Left kidney (tissue), 1 donor: ENCODE measurements at regions not wholly inside any gene's neighbourhood (a gene's known extent, or its start where the extent isn't known, plus 50 kb on each side); places are given as distances from the start of the nearest gene placed in this dataset.
"Not testable (repeated sequence)": the region's sequence is repeated elsewhere in the genome, so short reads cannot be mapped to it uniquely, and the experiment has no call there.

Experiments
- DNase-seq: peaks from one replicate; pipeline ENCODE4 v3.0.0-alpha.2; 2013

DNA sequence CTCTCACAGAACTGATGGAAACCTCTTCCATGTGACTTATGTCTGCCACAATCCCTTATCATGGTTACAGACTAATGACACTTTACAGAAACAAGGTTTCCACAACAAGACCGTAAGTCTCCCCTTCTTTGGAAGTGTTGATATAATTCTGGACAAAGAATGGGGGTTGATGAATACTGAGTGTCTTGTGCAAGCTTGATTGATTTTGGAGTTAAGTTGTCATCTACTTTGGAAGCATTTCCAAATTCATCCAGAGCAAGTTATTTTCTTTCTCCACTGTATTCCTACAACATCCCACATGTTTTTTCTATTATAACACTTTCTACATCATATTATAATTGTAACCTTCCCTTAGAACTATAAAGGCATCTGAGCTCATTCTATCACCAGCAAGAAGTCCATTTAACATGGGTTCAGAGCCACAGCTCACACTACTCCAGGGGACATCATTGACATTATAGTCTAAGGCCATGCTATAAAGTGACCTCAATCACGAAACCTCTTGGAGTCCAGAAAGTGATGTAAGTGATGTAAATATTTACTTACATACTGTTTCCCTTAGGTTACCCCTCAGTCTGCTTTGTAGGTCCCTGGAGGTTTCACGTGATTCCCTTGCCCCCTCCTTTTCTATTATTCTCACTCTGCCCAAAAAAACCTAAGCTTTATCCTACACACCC lies 125.7 kb upstream of the PBX1 start:
- no peak for DNase-seq

- no peak for DNase-seq
Observed at GRCh38 chr1:164433818-164434170, 125.2 kb upstream of the PBX1 start.

DNA sequence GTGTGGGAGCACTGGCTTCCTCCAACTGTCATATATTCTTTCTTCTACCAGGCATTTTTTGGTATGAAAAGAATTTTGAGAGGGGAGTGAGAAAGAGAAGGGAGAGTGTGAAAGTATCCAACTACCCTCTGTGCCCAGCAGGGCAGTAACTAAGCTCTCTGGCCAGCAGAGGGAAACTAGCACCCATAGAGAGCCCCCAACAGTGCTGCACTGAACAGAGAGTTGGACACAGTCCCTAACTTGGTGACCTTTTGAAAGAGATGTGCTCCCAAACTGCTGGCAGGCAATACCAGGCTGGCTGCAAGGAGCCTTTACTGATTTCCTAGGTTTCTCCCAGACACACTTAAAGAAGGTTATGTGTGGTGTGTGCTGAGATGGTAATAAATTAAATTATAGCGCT lies 118.8 kb upstream of the PBX1 start:
- peak; percentile 6 for DNase-seq

- DNase-seq: no peak
Observed at GRCh38 chr1:164443166-164443565, 115.8 kb upstream of the PBX1 start.

GRCh38 chr1:164443836-164444235 lies 115.1 kb upstream of the PBX1 start:
- no peak for DNase-seq

DNA sequence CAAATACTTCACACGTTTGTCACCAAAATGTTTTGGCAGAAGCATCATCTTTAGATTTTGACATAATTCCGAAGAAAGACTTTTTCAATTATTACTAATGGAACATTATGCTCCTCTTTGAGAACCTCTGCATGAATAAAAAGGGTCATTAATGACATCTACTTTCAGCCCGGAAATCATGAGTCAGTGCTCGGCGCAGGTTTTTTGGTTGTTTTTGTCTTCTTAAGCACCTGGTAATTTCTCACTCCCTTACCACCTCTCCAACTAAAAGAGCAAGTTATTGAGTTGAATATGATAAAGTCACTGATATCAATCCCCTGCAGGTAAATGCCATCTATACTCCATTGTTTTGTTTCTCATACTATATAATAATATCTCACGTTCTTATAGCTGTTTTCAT lies 113.0 kb upstream of the PBX1 start:
- DNase-seq: no peak

DNA sequence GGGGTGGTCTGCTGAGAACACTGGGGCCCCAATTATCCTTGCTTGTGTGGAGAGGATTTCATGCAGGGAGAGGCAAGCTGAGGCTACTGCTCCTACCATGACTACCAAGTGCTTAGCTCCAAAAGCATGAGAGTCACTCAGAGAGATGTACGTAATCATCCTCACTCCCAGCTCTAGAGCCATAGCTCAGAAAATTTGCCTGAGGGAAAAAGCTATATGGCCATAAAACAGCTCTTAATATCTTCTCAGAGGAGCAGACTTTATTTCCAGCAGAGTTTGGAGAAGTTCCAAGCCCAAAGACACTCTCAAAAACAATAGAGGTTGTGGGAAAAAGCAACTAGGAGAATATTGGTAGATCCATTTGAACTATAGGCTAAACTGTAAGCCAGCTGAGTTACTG lies 106.4 kb upstream of the PBX1 start:
- DNase-seq: no peak

DNA sequence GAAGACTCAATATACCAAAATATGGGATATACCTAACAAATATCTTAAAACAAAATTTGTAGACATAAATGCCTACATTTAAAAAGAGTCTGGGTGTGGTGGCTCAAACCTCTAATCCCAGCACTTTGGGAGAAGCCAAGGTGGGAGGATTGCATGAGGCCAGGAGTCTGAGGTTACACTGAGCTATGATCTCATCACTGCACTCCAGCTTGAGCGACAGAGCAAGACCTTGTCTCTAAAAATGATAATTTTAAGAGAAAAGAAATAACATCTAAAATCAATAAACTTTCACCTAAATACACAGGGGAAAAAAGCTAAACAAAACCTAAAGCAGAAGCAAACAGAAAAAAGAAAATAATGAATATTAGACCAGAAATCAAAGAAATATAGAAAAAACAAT lies 102.7 kb upstream of the PBX1 start:
- no peak for DNase-seq

- DNase-seq: not testable (repeated sequence)
Observed at GRCh38 chr1:164459176-164459575, 99.8 kb upstream of the PBX1 start.

DNA sequence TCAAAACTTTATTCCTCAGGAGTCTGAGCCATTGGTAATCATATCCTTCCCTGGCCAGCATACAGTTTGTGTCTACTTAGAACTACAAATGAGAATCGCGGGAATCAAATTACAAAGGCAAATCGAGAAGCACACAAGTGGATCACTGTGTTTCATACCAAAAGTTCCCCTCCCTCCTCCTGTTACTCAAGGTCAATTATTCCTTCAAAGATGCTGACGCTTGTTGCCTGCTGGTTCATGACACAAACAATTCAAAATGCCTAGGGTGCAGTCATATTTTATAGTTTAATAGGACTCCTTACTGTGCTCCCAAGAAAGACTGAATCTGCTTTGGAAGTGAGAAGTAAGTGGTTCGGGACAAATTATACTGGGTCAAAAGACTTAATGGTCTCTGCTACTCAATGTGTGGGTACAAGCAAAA lies 93.0 kb upstream of the PBX1 start:
- no peak for DNase-seq

DNA sequence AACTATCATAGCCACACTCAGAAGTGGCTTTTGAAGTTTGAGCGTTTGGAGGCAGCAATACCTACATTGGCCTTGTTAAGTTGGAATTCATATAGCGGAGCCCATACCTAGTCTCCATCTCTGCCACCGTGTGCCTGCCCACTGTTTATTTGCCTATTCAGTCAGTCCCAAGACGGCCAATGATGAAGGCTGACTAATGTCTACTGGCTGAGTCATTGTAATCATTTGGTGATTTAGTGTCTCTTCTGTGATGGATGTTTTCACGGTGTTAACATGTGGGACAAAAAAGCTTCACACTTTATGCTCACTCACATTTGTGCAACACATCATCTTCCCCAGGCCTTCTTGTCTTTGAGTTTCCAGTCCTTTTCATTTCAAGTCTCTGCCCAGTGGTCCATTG lies 92.6 kb upstream of the PBX1 start:
- DNase-seq: no peak

GRCh38 chr1:164470996-164471395 lies 88.0 kb upstream of the PBX1 start:
- no peak for DNase-seq

DNA sequence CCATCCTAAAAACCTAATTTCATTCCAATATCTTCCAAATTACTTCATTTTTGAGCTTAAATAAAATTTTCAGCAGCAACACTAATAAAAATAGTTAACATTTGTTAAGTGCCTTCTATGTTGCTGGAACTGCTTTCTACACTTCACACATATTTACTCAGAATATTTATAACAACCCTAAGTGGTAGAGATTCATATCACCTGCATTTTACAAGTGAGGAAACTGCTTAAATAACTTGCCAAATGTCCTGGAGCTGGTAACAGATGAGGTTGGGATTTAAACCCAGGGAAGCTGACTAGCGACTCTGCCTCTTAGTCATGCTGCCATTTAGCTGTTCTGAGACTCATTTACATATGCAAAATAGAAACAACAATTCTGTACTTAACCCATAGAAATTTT lies 86.1 kb upstream of the PBX1 start:
- no peak for DNase-seq

DNA sequence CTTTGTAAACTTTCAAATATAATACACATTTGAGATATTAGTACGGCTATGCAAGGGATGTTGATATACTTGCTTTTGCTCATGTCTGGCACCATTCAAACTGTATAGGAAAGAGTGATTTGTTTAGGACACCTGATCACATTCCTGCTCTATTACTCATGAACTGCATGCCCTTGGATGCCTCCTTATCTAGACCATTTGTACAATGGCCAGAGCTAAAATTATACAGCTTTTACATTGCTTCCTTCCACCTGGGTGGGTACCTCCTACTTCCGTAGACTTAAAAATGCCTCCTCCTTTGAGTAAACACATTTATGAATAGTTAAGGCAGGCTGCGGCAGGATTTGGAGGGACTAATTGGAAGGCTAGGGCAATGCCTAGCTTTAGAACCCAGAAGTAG lies 85.4 kb upstream of the PBX1 start:
- DNase-seq: no peak

- no peak for DNase-seq
Observed at GRCh38 chr1:164475834-164476233, 83.2 kb upstream of the PBX1 start.

- DNase-seq: no peak
Observed at GRCh38 chr1:164477343-164477742, 81.6 kb upstream of the PBX1 start.

GRCh38 chr1:164479242-164479641 lies 79.7 kb upstream of the PBX1 start:
- no peak for DNase-seq

DNA sequence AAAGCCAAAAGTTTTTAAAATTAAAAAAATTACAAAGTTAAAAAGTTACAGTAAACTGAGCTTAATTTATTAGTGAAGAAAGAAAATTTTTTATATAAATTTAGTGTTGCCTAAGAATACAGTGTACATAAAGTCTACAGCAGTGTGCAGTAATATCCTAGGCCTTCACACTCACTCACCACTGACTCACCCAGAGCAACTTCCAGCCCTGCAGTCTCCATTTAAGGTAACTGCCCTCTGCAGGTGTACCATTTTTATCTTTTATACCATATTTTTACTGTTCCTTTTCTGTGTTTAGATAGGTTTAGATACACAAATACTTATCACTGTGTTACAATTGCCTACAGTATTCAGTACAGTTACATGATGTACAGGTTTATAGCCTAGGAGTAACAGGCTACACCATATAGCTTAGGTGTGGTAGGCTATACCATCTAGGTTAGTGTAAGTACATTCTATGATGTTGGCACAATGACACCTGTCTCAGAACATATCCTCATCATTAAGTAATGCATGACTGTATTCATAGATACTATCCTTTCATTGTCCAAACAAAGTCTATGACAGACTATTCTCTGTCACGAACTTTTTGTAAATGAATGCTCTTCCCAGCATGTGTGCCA lies 78.6 kb upstream of the PBX1 start:
- no peak for DNase-seq

DNA sequence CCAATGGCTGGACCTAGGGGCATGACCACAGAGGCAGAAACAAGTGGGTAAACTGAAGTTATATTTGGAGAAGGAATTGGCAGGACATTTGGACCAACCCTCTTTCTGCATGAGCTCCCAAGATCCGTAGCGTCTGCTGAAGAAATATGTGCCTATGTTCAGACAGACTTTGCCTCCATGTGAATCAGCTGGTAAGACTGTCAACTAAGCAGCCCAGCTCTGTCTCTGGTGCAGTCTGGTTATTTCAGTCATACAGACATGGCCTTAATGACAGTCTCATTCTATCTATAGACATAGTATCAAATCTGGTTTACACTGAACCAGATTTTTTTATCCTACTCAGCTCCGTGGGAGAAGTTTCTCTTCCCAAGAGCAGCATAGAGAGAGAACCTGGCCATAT lies 63.1 kb upstream of the PBX1 start:
- no peak for DNase-seq

DNA sequence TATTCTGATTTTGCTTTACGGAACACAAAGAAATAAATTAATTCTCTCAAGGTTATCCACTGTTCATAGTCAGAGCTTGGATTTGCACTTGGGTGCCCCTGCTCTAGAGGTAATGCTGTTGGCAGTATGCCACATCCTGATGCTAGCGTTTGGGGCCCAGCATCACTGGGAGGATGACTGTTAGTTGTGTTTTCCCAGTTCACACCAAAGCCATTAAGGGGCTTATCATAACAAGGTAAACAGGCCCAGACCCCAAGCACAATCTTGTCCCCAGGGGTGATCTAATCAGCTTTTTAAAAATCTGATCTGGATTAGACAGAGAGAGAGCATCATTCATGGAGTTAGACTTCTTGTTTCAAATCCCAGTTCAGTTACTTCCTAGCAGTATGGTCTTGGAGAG lies 60.2 kb upstream of the PBX1 start:
- DNase-seq: no peak

DNA sequence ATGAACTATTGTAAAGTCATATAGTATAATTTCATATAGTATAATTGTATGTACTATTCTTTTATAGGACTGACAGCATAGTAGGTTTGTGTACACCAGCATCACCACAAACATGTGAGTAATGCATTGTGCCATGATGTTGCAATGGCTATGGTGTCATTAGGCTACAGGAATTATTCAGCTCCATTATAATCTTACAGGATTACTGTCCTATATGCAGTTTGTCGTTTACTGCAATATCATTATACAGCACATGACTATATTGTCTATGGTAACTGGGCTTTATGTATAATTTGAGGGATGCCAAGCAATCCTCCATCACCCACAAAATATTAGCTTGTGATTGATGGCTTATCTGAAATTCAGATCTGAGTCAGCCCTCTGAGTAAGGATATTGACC lies 54.2 kb upstream of the PBX1 start:
- no peak for DNase-seq
